Glutamatergic neuron (in vitro differentiated cells): ENCODE measurements at regions not wholly inside any gene's neighbourhood (a gene's known extent, or its start where the extent isn't known, plus 50 kb on each side); places are given as distances from the start of the nearest gene placed in this dataset.
"Not testable (repeated sequence)": the region's sequence is repeated elsewhere in the genome, so short reads cannot be mapped to it uniquely, and the experiment has no call there.

Experiments used
- DNase-seq: peaks from one replicate; pipeline ENCODE4 v3.0.0; 2022
- H3K27ac Mint-ChIP-seq: one replicate; pipeline ENCODE4 v1.8.0; 2020; ENCODE audit warnings: mild to moderate bottlenecking, mixed read lengths, inconsistent platforms; ENCODE audit not compliant: unreplicated experiment
- H3K27me3 Mint-ChIP-seq: one replicate; pipeline ENCODE4 v1.8.0; 2020; ENCODE audit warnings: mild to moderate bottlenecking, moderate library complexity, mixed read lengths, inconsistent platforms; ENCODE audit not compliant: unreplicated experiment
- H3K36me3 Mint-ChIP-seq: one replicate; pipeline ENCODE4 v1.8.0; 2020; ENCODE audit warnings: mild to moderate bottlenecking, mixed read lengths, inconsistent platforms; ENCODE audit not compliant: unreplicated experiment
- H3K4me1 Mint-ChIP-seq: one replicate; pipeline ENCODE4 v1.8.0; 2020; ENCODE audit warnings: mild to moderate bottlenecking, low read depth, mixed read lengths, inconsistent platforms; ENCODE audit not compliant: unreplicated experiment
- H3K4me3 Mint-ChIP-seq: one replicate; pipeline ENCODE4 v1.8.0; 2020; ENCODE audit warnings: mild to moderate bottlenecking, mixed read lengths, inconsistent platforms; ENCODE audit not compliant: unreplicated experiment
- H3K9me3 Mint-ChIP-seq: one replicate; pipeline ENCODE4 v1.8.0; 2020; ENCODE audit warnings: mild to moderate bottlenecking, moderate library complexity, mixed read lengths, inconsistent platforms; ENCODE audit not compliant: unreplicated experiment
- TF ChIP-seq, protein P1 (sequence below): fragments of 200-600 bp; sonication (generic); IDR thresholded peaks from one replicate; pipeline ENCODE4 v1.5.0; 2021; ENCODE audit not compliant: partially characterized antibody, unreplicated experiment

DNA sequence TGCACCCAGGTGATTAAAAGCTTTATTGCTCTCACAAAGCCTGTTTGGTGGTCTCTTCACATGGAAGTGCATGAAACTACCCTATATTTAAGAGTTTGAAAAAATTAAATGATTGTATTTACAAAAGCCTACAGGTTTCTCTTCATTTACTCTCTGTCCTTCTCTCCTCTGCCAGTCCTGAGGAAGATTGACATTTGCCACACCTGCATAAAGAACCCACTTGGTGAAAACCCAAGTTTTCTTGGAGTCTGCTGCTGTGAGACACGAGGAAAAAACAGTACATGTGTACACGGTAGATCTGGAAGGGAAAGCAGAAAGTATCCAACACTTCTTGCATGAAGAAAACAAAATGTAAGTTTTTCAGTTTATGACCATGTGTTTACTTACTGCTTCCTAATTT is 994.4 kb upstream of the POT1 start:
- Mint-ChIP-seq H3K36me3 (peaks cover 5% of the 10 kb centered on the region), H3K27me3 (no peaks in the 10 kb centered on the region), H3K9me3 (peaks cover 2% of the 10 kb centered on the region), H3K27ac (no peak overlapping the region), H3K4me1 (peaks cover 10% of the 10 kb centered on the region), H3K4me3 (no peak overlapping the region)
- TF ChIP-seq, protein P1, sequence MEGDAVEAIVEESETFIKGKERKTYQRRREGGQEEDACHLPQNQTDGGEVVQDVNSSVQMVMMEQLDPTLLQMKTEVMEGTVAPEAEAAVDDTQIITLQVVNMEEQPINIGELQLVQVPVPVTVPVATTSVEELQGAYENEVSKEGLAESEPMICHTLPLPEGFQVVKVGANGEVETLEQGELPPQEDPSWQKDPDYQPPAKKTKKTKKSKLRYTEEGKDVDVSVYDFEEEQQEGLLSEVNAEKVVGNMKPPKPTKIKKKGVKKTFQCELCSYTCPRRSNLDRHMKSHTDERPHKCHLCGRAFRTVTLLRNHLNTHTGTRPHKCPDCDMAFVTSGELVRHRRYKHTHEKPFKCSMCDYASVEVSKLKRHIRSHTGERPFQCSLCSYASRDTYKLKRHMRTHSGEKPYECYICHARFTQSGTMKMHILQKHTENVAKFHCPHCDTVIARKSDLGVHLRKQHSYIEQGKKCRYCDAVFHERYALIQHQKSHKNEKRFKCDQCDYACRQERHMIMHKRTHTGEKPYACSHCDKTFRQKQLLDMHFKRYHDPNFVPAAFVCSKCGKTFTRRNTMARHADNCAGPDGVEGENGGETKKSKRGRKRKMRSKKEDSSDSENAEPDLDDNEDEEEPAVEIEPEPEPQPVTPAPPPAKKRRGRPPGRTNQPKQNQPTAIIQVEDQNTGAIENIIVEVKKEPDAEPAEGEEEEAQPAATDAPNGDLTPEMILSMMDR = no peak
- no peak for DNase-seq

DNA sequence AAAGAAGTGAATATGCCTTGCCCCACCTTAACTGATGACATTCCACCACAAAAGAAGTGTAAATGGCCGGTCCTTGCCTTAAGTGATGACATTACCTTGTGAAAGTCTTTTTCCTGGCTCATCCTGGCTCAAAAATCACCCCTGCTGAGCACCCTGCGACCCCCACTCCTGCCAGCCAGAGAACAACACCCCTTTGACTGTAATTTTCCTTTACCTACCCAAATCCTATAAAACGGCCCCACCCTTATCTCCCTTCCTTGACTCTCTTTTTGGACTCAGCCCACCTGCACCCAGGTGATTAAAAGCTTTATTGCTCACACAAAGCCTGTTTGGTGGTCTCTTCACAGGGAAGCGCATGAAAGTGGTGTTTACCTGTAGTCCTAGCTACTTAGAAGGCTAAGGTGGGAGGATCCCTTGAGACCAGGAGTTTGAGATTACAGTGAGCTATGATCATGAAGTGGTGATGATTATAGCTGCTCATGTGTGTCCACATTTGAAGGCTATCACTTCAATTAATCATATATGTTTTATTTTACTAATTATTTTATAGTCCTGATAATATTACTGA is 985.8 kb upstream of the POT1 start:
- not testable (repeated sequence) for H3K4me1 Mint-ChIP-seq, H3K27me3 Mint-ChIP-seq, H3K4me3 Mint-ChIP-seq, DNase-seq, H3K27ac Mint-ChIP-seq, H3K9me3 Mint-ChIP-seq
- peaks cover 17% of the 10 kb centered on the region for H3K36me3 Mint-ChIP-seq

DNA sequence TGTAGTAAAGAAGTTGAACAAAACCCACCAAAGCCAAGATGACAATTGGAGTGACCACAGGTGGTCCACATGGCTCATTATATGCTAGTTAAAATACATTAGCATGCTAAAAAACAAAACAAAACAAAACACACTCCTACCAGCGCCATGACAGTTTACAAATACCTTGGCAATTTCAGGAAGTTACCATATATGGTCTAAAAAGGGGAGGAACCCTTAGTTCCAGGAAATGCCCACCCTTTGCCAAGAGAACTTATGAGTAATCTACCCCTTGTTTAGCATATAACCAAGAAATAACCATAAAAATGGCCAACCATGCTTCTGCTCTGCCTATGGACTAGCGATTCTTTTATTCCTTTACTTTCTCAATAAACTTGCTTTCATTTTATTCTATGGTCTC is 979.1 kb upstream of the POT1 start:
- Mint-ChIP-seq H3K27ac (no peak overlapping the region), H3K27me3 (no peaks in the 10 kb centered on the region), H3K9me3 (no peaks in the 10 kb centered on the region), H3K36me3 (no peaks in the 10 kb centered on the region), H3K4me1 (no peaks in the 10 kb centered on the region), H3K4me3 (no peak overlapping the region)
- DNase-seq = no peak
- TF ChIP-seq, protein P1 = no peak

DNA sequence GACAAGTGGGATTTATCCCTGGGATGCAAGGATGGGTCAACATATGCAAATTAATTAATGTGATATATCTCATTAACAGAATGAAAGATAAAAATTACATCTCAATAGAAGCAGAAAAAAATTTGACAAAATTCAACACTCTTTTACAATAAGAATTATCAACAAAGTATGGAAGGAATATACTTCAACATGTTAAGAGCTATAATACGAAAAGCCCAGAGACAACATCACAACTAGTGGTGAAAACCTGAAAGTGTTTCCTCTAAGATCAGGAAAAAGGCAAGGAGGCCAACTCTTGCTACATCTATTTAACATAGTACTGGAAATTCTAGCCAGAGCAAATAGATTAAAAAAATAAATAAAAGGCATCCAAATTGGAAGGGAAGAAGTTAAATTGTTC is 970.0 kb upstream of the POT1 start:
- Mint-ChIP-seq H3K9me3 (no peaks in the 10 kb centered on the region), H3K27ac (no peak overlapping the region), H3K27me3 (no peaks in the 10 kb centered on the region), H3K4me3 (no peak overlapping the region), H3K36me3 (no peaks in the 10 kb centered on the region), H3K4me1 (no peaks in the 10 kb centered on the region)
- DNase-seq = no peak
- TF ChIP-seq, protein P1 = peak; percentile 13

DNA sequence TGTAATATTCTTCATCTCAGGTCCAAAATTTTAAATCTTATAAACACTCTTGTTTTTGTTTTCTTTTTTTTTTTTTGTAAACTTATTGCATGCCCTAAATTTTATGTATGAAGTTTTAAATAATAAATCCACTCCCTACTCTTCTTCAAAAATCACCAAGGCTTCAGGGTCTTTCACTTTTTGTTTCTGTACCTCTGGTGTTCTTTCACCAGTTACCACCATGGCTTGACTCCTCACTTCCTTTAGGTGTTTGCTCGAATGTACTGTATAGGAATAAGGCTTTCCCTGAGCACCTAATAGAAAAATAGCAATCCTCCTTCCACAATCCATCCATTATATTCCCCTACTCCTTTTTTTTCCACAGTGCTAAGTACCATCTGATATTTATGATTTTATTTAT is 962.8 kb upstream of the POT1 start:
- TF ChIP-seq, protein P1 = no peak
- Mint-ChIP-seq H3K36me3 (peaks cover 5% of the 10 kb centered on the region), H3K27me3 (no peaks in the 10 kb centered on the region), H3K9me3 (no peaks in the 10 kb centered on the region), H3K4me3 (no peak overlapping the region), H3K4me1 (no peaks in the 10 kb centered on the region), H3K27ac (no peak overlapping the region)
- no peak for DNase-seq
